ENCODE measurements at regions not wholly inside any gene's neighbourhood (a gene's known extent, or its start where the extent isn't known, plus 50 kb on each side); places are given as distances from the start of the nearest gene placed in this dataset.

DNA sequence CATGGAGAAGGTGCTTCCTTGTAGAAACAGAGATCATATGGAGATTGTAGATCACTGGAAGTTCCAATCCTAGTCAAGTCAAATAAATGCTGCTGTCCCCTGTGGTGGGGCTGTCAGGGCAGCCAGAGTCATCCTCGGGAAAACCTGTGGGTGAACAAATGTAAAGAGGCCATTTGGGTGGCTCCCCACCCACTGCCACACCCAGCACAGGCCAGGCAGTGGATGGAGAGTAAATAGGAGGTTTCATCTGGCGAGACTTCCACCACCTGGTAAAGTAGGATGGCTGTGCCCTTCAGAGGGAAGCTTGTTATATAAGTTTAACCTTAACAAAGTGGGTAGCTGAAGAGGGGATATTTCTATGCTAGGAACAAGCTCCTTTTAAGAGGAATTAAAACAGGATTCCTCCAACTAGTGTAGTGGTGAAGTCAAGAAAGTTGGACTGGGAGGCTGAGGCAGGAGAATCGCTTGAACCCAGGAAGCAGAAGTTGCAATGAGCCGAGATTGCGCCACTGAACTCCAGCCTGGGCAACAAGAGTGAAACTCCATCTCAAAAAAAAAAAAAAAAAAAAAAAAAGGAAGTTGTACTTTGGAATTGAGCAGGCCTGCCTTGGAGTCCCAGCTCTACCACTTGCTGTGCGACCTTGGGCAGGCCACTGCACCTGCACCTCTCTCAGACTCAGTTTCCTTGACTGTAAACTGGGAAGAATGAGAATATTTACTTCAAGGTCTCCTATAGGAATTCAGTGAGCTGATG, 273.7 kb downstream of the PTTG2 start:
- peaks cover 12 to 26% (median 20%) of the 10 kb centered on the region in 3 donors for H3K27me3 Mint-ChIP-seq
- DNase-seq (no peak), ATAC-seq (ENCODE audit: low read depth in 2 of 2) (no peak)
- H3K9me3 Mint-ChIP-seq, result no peaks in the 10 kb centered on the region
- no peaks in the 10 kb centered on the region for H3K36me3 Mint-ChIP-seq
- H3K4me1 Mint-ChIP-seq, result no peaks in the 10 kb centered on the region
- no peak overlapping the region for H3K4me3 Mint-ChIP-seq
- H3K27ac Mint-ChIP-seq, result peak overlapping the region in 1 of 6 donors; percentile 59

DNA sequence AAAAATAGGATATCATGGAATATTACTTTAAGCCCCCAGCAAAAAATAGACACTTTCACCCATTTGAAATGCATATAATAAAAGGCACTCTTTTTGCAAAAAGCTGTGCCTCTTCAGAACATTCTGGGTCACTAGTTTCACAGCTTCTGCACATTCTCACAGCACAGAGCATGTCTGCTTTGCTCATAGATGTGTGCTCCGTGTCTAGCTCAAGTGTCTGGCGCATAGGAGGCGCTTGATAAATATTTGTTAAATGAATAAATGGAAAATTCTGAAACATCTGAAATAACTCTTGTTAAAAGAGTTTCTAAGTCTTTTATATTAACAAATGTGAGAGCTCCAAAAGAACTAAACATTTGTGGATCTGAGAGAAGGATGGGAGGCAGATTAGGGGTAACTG, 275.2 kb downstream of the PTTG2 start:
- H3K4me1 Mint-ChIP-seq, result no peaks in the 10 kb centered on the region
- peak overlapping the region in 1 of 6 donors; percentile 2 for H3K27ac Mint-ChIP-seq
- peaks cover 12 to 26% (median 20%) of the 10 kb centered on the region in 3 donors for H3K27me3 Mint-ChIP-seq
- H3K9me3 Mint-ChIP-seq, result no peaks in the 10 kb centered on the region
- ATAC-seq (ENCODE audit: low read depth in 2 of 2) (no peak), DNase-seq (no peak)
- H3K36me3 Mint-ChIP-seq, result no peaks in the 10 kb centered on the region
- no peak overlapping the region for H3K4me3 Mint-ChIP-seq

DNA sequence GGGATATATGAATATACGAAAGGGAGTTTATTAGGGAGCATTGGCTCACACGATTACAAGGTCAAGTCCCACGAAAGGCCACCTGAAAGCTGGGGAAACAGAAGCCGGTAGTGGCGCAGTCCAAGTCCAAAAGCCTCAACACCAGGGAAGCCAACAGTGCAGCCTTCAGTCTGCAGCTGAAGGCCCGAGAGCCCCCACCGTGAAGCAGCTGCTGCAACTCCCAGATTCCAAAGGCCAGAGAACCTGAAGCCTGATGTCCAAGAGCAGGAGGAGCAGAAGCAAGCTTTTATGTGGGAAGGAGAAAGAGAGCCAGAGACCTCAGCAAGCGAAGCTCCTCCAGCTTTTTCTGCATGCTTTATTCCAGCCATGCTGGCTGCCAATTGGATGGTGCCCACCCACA, 275.8 kb downstream of the PTTG2 start:
- Mint-ChIP-seq H3K4me3 (peak overlapping the region in 1 of 8 donors; percentile 42), H3K9me3 (no peaks in the 10 kb centered on the region), H3K27ac (no peak overlapping the region), H3K4me1 (no peaks in the 10 kb centered on the region), H3K27me3 (peaks cover 12 to 26% (median 20%) of the 10 kb centered on the region in 3 donors), H3K36me3 (no peaks in the 10 kb centered on the region)
- ATAC-seq (ENCODE audit: low read depth in 2 of 2) (no peak), DNase-seq (no peak)

DNA sequence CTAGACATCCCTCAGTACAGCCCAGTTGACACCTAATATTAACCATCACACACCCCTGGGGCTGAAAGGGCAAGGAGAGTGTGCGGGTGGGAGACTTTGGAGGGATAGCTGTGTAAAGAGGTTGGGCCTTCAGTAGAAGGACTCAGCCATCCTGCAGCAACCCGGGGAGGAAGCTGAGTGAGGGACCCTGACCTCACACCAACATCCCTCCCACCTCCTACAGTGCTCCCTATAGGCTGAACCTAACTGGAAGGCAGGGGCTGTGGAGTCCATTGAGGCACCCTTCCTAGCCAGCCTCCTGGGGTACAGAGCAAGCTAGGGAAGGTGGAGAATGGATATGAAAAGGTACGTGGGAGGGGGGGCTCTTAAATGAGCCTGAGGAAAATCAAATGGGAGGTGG, 276.3 kb downstream of the PTTG2 start:
- Mint-ChIP-seq H3K4me3 (no peak overlapping the region), H3K27ac (no peak overlapping the region), H3K27me3 (peaks cover 12 to 26% (median 18%) of the 10 kb centered on the region in 3 donors), H3K4me1 (no peaks in the 10 kb centered on the region), H3K9me3 (no peaks in the 10 kb centered on the region), H3K36me3 (no peaks in the 10 kb centered on the region)
- no peak for ATAC-seq (ENCODE audit: low read depth in 2 of 2)
- no peak for DNase-seq

DNA sequence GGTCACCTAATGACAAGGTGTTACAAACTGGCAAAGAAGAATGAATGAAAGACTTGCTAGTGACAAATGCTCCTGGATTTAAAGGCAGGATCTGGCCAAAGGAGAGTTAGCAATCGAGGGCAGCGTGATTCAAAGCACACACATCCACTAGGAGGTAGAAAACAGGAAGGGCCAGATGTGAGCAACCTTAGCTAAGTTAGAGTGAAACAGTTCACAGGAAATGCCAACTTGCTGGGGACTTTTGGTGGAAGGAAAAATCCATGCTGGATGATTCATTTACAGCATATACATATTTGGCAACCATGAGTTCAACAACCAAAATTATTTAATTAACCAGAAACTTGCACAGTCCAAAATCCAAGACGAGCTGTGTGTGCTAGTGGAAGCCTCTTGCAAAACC, 276.9 kb downstream of the PTTG2 start:
- DNase-seq (no peak), ATAC-seq (ENCODE audit: low read depth in 2 of 2) (no peak)
- Mint-ChIP-seq H3K27me3 (peaks cover 12 to 26% (median 12%) of the 10 kb centered on the region in 3 donors), H3K4me1 (no peaks in the 10 kb centered on the region), H3K27ac (peak overlapping the region in 1 of 6 donors; percentile 29), H3K9me3 (no peaks in the 10 kb centered on the region), H3K36me3 (no peaks in the 10 kb centered on the region), H3K4me3 (no peak overlapping the region)

DNA sequence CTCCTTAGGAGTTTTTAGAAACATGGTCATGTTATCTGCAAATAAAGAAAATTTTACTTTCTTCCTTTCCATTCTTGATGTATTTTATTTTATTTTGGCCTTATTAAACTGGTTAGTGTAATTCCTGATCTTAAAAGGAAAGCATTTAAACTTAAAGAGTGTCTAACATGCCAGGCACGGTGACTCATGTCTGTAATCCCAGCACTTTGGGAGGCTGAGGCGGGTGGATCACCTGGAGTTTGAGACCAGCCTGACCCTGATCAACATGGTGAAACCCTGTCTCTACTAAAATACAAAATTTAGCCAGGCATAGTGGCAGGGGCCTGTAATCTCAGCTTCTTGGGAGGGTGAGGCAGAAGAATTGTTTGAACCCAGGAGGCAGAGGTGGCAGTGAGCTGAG, 281.3 kb downstream of the PTTG2 start:
- H3K4me3 Mint-ChIP-seq, result no peak overlapping the region
- H3K27me3 Mint-ChIP-seq, result peaks cover 7 to 14% (median 10%) of the 10 kb centered on the region in 3 donors
- H3K27ac Mint-ChIP-seq, result no peak overlapping the region
- peaks cover 0 to 3% (median 0%) of the 10 kb centered on the region in 7 donors for H3K9me3 Mint-ChIP-seq
- no peaks in the 10 kb centered on the region for H3K36me3 Mint-ChIP-seq
- ATAC-seq (ENCODE audit: low read depth in 2 of 2), result no peak
- no peak for DNase-seq
- no peaks in the 10 kb centered on the region for H3K4me1 Mint-ChIP-seq

DNA sequence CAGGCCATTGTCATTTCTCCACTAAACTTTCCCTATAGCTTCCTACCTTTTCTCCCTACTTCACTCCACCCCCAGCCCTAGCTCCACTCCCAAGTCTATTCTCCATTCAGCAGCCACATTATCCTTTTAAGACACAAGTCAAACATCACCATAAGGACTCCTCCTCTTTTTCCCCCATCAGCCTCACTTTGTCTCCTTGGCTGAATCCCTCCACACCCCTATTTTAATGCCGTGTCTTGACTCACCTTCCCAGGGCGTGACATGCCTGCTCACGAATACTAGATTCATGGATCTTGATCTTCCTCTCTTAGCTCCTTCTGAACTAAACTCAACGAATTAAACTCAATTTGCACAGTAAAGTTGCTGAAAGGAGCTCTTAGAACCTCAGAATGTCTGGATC, 281.9 kb downstream of the PTTG2 start:
- H3K27ac Mint-ChIP-seq, result no peak overlapping the region
- peaks cover 7 to 14% (median 10%) of the 10 kb centered on the region in 3 donors for H3K27me3 Mint-ChIP-seq
- H3K9me3 Mint-ChIP-seq, result peaks cover 0 to 6% (median 0%) of the 10 kb centered on the region in 7 donors
- ATAC-seq (ENCODE audit: low read depth in 2 of 2) (no peak), DNase-seq (no peak)
- no peaks in the 10 kb centered on the region for H3K36me3 Mint-ChIP-seq
- H3K4me1 Mint-ChIP-seq, result no peaks in the 10 kb centered on the region
- no peak overlapping the region for H3K4me3 Mint-ChIP-seq

DNA sequence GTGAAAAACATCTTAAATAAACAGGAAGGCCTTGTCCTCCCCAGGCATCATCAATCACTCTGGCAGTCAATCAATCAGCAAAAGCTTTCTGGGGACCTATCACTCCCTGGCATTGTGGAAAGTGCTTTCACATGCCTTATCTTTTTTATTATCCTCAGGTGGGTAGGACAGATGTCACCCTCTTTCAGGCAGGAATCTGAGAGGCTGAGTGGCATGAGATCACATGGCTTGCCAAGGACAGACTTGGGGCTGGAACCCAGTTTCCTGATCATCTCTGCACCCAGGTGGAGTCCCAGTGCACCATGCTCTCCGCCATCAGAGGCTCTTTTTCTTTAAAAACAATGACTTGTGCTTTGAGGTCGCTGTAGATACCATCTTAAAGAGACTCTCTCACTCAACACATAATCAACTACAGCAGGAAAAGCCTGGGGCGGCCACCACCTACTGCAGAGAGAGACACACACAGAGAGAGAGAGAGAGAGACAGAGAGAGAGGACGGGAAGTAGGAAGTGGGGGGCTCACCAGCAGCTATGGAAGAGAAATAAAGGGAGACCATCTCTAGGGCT, 282.7 kb downstream of the PTTG2 start:
- Mint-ChIP-seq H3K4me1 (no peaks in the 10 kb centered on the region), H3K27ac (no peak overlapping the region), H3K4me3 (no peak overlapping the region), H3K36me3 (no peaks in the 10 kb centered on the region), H3K27me3 (peaks cover 7 to 14% (median 10%) of the 10 kb centered on the region in 3 donors), H3K9me3 (peaks cover 0 to 6% (median 2%) of the 10 kb centered on the region in 7 donors)
- DNase-seq, result no peak
- no peak for ATAC-seq (ENCODE audit: low read depth in 2 of 2)

DNA sequence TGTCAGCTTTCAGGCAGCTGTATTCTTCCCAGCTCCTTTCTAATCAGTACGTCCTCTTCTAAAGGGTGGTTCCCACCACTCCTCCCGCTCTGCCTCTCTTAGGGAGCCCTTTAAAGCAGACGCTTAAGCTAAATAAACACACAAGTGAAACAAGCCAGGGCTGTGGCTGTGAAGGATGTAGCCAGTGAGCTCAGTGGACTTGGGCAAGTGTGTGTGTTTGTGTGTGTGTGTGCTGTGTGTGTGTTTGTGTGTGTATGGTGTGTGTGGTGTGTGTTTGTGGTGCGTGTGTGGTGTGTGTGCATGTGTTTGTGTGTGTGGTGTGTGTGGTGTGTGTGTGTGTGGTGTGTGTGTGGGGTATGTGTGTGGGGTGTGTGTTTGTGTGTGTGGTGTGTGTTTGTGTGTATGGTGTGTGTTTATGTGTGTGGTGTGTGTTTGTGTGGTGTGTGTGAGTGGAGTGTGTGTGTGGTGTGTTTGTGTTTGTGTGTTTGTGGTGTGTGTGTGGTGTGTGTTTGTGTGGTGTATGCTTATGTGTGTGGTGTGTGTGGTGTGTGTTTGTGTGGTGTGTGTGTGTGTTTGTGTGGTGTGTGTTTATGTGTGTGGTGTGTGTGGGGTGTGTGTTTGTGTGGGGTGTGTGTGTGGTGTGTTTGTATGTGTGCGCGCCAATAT, 283.3 kb downstream of the PTTG2 start:
- Mint-ChIP-seq H3K27me3 (peaks cover 7 to 14% (median 10%) of the 10 kb centered on the region in 3 donors), H3K36me3 (no peaks in the 10 kb centered on the region), H3K27ac (peak overlapping the region in 1 of 6 donors; percentile 68), H3K4me3 (no peak overlapping the region), H3K9me3 (peaks cover 0 to 6% (median 2%) of the 10 kb centered on the region in 7 donors), H3K4me1 (no peaks in the 10 kb centered on the region)
- no peak for DNase-seq
- no peak for ATAC-seq (ENCODE audit: low read depth in 2 of 2)

DNA sequence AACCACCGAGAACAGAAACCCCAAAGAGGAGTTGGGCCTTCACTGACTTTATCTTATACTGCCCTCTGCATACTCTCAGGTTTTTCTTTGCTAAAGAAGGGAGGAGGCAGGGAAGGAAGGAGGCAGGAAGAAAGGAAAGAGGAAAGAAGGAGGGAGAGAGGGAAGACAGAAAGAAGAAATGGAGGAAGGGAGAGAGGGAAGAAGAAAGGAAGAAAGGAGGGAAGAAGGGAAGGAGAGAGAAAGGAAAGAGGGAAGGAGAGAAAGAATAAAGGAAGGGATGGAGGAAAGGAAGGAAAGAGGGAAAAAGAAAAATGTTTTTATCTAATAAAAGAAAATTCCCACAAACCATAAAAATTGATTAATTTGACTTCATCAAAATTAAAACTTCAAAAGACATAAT, 294.6 kb downstream of the PTTG2 start:
- no peak overlapping the region for H3K27ac Mint-ChIP-seq
- DNase-seq (no peak), ATAC-seq (ENCODE audit: low read depth in 2 of 2) (no peak)
- H3K4me1 Mint-ChIP-seq, result no peaks in the 10 kb centered on the region
- H3K4me3 Mint-ChIP-seq, result no peak overlapping the region
- H3K27me3 Mint-ChIP-seq, result peaks cover 12 to 29% (median 28%) of the 10 kb centered on the region in 3 donors
- H3K36me3 Mint-ChIP-seq, result peaks cover 8 to 22% of the 10 kb centered on the region in 2 donors
- H3K9me3 Mint-ChIP-seq, result peaks cover 8 to 36% (median 26%) of the 10 kb centered on the region in 7 donors

DNA sequence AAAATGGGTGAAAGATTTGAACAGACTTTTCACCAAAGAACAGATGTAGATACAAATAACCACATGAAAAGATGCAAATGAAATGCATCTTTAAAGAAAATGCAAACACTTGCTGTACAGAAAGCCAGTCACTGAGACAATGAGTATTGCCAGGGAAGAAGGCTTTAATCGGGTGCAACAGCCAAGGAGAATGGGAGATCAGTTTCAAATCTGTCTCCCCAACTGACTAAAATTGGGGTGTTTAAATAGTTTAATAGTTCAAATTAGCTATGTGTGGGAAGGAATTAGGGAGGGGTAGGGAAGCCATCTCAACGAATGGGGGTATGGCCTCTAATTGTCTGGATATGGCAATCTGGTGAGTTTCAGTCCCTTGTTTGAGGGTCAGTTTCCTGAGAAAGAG, 295.4 kb downstream of the PTTG2 start:
- no peak overlapping the region for H3K4me3 Mint-ChIP-seq
- peaks cover 6 to 29% (median 21%) of the 10 kb centered on the region in 7 donors for H3K9me3 Mint-ChIP-seq
- H3K27ac Mint-ChIP-seq, result no peak overlapping the region
- H3K36me3 Mint-ChIP-seq, result peaks cover 8 to 22% of the 10 kb centered on the region in 2 donors
- peaks cover 12 to 34% (median 33%) of the 10 kb centered on the region in 3 donors for H3K27me3 Mint-ChIP-seq
- ATAC-seq (ENCODE audit: low read depth in 2 of 2) (no peak), DNase-seq (no peak)
- H3K4me1 Mint-ChIP-seq, result no peaks in the 10 kb centered on the region

DNA sequence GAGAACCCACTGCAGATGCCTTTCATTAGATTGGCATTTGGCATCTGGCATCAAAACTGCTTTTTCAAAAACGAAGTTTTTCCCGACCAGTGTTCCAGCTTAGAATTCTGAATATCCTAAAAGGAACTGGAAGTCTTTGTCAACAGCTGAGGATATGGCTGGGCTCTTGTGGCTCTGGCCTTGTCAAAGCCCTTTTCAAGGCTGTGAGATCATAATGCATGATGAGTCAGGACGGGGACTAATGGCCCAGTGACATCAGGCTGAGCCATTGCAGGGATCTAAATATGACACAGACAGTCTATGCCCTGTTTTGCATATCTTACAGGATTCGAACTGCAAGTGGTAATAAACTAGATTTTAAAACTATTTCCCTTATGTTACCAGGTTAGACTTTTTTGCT, 306.4 kb downstream of the PTTG2 start:
- Mint-ChIP-seq H3K36me3 (no peaks in the 10 kb centered on the region), H3K27ac (no peak overlapping the region), H3K4me3 (no peak overlapping the region), H3K27me3 (peaks cover under 1 to 5% (median 4%) of the 10 kb centered on the region in 3 donors), H3K4me1 (no peaks in the 10 kb centered on the region), H3K9me3 (peaks cover 3 to 16% (median 7%) of the 10 kb centered on the region in 7 donors)
- ATAC-seq (ENCODE audit: low read depth in 2 of 2) (no peak), DNase-seq (no peak)

DNA sequence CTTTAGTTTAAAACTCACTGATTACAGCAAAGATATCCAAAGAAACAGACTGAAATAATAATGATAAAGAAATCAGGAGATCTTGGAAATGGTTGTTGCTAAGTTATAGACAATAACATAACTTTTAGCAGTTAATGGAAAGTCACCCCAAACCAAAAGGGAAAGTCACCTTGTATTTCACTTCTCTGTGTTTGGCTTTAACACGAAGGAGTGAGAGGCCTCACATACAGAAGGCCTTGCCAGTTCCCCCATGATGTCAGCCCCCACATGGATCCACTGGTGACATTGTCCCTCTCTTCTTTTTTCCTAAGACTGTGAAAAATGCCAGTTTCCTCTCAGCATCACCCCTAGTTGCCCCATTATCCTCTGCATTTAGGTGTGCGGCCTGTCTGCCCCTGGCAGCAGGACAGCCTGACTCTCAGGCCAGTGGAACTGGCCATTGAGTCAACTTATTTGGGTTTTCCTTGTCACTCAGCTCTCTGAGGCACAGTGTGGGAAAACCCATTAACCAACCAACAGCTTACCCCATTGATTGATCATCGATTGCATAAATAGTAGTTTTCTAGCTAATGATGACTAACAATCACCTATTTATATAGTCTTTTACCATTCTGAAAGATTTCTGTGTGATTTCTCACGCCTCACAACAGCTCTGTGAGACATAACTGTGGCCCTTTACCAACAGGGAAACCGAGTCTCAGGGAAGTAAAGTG, 308.1 kb downstream of the PTTG2 start:
- Mint-ChIP-seq H3K36me3 (no peaks in the 10 kb centered on the region), H3K4me1 (no peaks in the 10 kb centered on the region), H3K27ac (no peak overlapping the region), H3K4me3 (no peak overlapping the region), H3K27me3 (peaks cover 0 to 5% (median 4%) of the 10 kb centered on the region in 3 donors), H3K9me3 (peaks cover 3 to 16% (median 7%) of the 10 kb centered on the region in 7 donors)
- no peak for DNase-seq
- ATAC-seq (ENCODE audit: low read depth in 2 of 2), result no peak

Data from naive B cell (primary cell).